PC-9 (cell line): ENCODE measurements at regions not wholly inside any gene's neighbourhood (a gene's known extent, or its start where the extent isn't known, plus 50 kb on each side); places are given as distances from the start of the nearest gene placed in this dataset.

Source experiments
- EZH2 ChIP-seq: fragments of 200-600 bp; sonication (generic); IDR thresholded peaks from 2 replicates; pipeline ENCODE4 v1.8.0; 2017; ENCODE audit warnings: antibody characterized with exemption, low read depth
- TF ChIP-seq, protein P1 (sequence below): fragments of 200-600 bp; sonication (generic); conservative IDR thresholded peaks from 2 replicates; pipeline ENCODE4 v1.6.1; 2017; ENCODE audit warnings: mixed run types, antibody characterized with exemption, mild to moderate bottlenecking, moderate library complexity

DNA sequence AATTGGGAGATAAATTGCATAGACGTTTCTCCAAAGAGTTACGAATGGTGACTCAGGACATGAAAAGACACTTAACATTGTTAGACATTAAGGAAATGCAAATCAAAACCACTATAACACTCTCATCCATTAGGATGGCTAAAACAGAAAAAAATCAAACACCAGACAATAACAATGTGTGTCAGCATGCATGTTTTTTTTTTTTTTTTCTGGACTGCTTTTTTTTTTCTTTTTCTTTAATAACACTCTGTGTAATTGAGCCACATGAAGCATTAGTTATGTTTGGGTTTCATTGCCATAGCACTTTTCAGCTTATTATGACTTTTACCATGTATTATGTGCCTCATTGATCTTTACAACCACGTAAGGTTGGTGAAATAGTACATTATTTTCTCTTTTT, 95.0 kb downstream of the NFKBIZ start:
- TF ChIP-seq EZH2 = no peak
- TF ChIP-seq, protein P1, sequence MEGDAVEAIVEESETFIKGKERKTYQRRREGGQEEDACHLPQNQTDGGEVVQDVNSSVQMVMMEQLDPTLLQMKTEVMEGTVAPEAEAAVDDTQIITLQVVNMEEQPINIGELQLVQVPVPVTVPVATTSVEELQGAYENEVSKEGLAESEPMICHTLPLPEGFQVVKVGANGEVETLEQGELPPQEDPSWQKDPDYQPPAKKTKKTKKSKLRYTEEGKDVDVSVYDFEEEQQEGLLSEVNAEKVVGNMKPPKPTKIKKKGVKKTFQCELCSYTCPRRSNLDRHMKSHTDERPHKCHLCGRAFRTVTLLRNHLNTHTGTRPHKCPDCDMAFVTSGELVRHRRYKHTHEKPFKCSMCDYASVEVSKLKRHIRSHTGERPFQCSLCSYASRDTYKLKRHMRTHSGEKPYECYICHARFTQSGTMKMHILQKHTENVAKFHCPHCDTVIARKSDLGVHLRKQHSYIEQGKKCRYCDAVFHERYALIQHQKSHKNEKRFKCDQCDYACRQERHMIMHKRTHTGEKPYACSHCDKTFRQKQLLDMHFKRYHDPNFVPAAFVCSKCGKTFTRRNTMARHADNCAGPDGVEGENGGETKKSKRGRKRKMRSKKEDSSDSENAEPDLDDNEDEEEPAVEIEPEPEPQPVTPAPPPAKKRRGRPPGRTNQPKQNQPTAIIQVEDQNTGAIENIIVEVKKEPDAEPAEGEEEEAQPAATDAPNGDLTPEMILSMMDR = no peak
